Natural killer cell (primary cell): ENCODE measurements at regions not wholly inside any gene's neighbourhood (a gene's known extent, or its start where the extent isn't known, plus 50 kb on each side); places are given as distances from the start of the nearest gene placed in this dataset.

Experiments
- ATAC-seq, 3 donors: fragments of 150-1000 bp in 2 of 3; fragments of 200-7000 bp in 1 of 3; cut with Tn5 transposase; 1 replicate in 1 of 3; 2 replicates in 2 of 3; pipeline ENCODE4 v1.10.0; 2021; ENCODE audit warnings: mild to moderate bottlenecking in 2 of 3, moderate library complexity in 2 of 3
- DNase-seq, 2 donors: peaks; one replicate each; pipeline versions ENCODE4 v3.0.0 to v3.0.0-alpha.2; 2013 to 2021; ENCODE audit warnings: mixed read lengths in 1 of 2
- H3K27ac ChIP-seq: one replicate; pipeline ENCODE4 v1.5.1; 2013; ENCODE audit warnings: mild to moderate bottlenecking, low read length
- H3K27me3 ChIP-seq: one replicate; pipeline ENCODE4 v1.6.1; 2013; ENCODE audit warnings: low read length; ENCODE audit not compliant: control insufficient read depth, insufficient read depth
- H3K36me3 ChIP-seq: one replicate; pipeline ENCODE4 v1.6.1; 2013; ENCODE audit warnings: low read length; ENCODE audit not compliant: control insufficient read depth, insufficient read depth
- H3K4me1 ChIP-seq: one replicate; pipeline ENCODE4 v1.6.1; 2013; ENCODE audit warnings: low read length; ENCODE audit not compliant: control insufficient read depth, insufficient read depth
- H3K4me3 ChIP-seq: one replicate; pipeline ENCODE4 v1.5.1; 2013; ENCODE audit warnings: low read length
- H3K9me3 ChIP-seq: one replicate; pipeline ENCODE4 v1.6.1; 2013; ENCODE audit warnings: low read length; ENCODE audit not compliant: control insufficient read depth, insufficient read depth
- H3K27ac Mint-ChIP-seq, 2 donors: one replicate each; pipeline ENCODE4 v1.8.0; 2022; ENCODE audit warnings: mild to moderate bottlenecking in 2 of 2, mixed read lengths in 2 of 2, moderate library complexity in 1 of 2
- H3K27me3 Mint-ChIP-seq, 2 donors: one replicate each; pipeline ENCODE4 v1.8.0; 2022; ENCODE audit warnings: low read depth in 2 of 2, mixed read lengths in 2 of 2
- H3K36me3 Mint-ChIP-seq: one replicate; pipeline ENCODE4 v1.8.0; 2022; ENCODE audit warnings: mixed read lengths
- H3K4me1 Mint-ChIP-seq, 2 donors: one replicate each; pipeline ENCODE4 v1.8.0; 2022; ENCODE audit warnings: mixed read lengths in 2 of 2
- H3K4me3 Mint-ChIP-seq: one replicate; pipeline ENCODE4 v1.8.0; 2022; ENCODE audit warnings: mild to moderate bottlenecking, moderate library complexity, mixed read lengths
- H3K9me3 Mint-ChIP-seq, 2 donors: one replicate each; pipeline ENCODE4 v1.8.0; 2022; ENCODE audit warnings: mixed read lengths in 2 of 2
- WGBS: methylation state at CpG from one replicate; pipeline ENCODE4 v1.1.7; 2013; ENCODE audit warnings: missing lambda C conversion rate; ENCODE audit not compliant: insufficient coverage; 5-methylcytosine and 5-hydroxymethylcytosine counted together
- intact Hi-C: fragments of 100-400 bp; cut with micrococcal nuclease; formaldehyde crosslinking; loops from one replicate; pipeline ENCODE4 v1.14.2; 2022
- TF ChIP-seq, protein P1 (sequence below): fragments of 200-600 bp; IDR thresholded peaks from one replicate; pipeline ENCODE4 v1.8.0; 2022; ENCODE audit warnings: antibody characterized with exemption

GRCh38 chr2:198309673-198310280 is 505.4 kb downstream of the PLCL1 start:
- 5% methylated on average over 8 of the region's 8 CpGs for WGBS

DNA sequence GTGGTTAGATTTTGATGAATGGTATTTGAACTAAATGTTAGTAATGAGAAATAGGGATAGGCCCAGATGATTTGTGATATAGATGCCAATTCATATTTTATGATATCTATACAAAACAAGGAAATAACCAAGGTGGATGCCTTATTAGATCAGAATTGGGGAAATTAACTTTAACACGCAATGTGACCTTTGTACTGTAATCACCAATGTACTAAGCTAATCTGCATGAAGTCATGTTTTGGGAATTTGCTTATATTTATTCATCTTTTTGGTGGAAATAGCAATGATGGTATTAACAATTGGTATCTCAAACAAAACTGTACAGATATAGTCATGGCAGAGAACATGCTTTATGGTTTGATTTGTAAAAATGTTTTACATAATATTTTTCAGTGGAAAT is 504.7 kb downstream of the PLCL1 start:
- no peak overlapping the region for H3K4me3 Mint-ChIP-seq
- no peaks in the 10 kb centered on the region for H3K4me1 Mint-ChIP-seq
- no peaks in the 10 kb centered on the region for H3K36me3 ChIP-seq
- H3K27ac Mint-ChIP-seq: no peak overlapping the region
- H3K27me3 Mint-ChIP-seq: peaks cover 12 to 17% of the 10 kb centered on the region in 2 donors
- H3K4me3 ChIP-seq: no peak overlapping the region
- intact Hi-C loops: no loop called here
- H3K27me3 ChIP-seq: peaks cover under 1% of the 10 kb centered on the region
- no peak for DNase-seq
- no CpG with 5 or more reads among the region's 1 CpG for WGBS
- no peaks in the 10 kb centered on the region for H3K9me3 Mint-ChIP-seq
- no peaks in the 10 kb centered on the region for H3K4me1 ChIP-seq
- H3K9me3 ChIP-seq: no peaks in the 10 kb centered on the region
- no peak overlapping the region for H3K27ac ChIP-seq
- no peak for ATAC-seq
- TF ChIP-seq, protein P1, sequence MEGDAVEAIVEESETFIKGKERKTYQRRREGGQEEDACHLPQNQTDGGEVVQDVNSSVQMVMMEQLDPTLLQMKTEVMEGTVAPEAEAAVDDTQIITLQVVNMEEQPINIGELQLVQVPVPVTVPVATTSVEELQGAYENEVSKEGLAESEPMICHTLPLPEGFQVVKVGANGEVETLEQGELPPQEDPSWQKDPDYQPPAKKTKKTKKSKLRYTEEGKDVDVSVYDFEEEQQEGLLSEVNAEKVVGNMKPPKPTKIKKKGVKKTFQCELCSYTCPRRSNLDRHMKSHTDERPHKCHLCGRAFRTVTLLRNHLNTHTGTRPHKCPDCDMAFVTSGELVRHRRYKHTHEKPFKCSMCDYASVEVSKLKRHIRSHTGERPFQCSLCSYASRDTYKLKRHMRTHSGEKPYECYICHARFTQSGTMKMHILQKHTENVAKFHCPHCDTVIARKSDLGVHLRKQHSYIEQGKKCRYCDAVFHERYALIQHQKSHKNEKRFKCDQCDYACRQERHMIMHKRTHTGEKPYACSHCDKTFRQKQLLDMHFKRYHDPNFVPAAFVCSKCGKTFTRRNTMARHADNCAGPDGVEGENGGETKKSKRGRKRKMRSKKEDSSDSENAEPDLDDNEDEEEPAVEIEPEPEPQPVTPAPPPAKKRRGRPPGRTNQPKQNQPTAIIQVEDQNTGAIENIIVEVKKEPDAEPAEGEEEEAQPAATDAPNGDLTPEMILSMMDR: no peak
- no peaks in the 10 kb centered on the region for H3K36me3 Mint-ChIP-seq

More at GRCh38 chr2:198309673-198310280, 505.4 kb downstream of the PLCL1 start:
- Histone ChIP-seq H3K4me3 (no peak overlapping the region), H3K27me3 (peaks cover 4% of the 10 kb centered on the region), H3K9me3 (no peaks in the 10 kb centered on the region), H3K36me3 (no peaks in the 10 kb centered on the region), H3K4me1 (no peaks in the 10 kb centered on the region), H3K27ac (no peak overlapping the region)
- Mint-ChIP-seq H3K27me3 (peaks cover 14 to 21% of the 10 kb centered on the region in 2 donors), H3K9me3 (no peaks in the 10 kb centered on the region), H3K27ac (no peak overlapping the region), H3K36me3 (no peaks in the 10 kb centered on the region), H3K4me1 (no peaks in the 10 kb centered on the region), H3K4me3 (no peak overlapping the region)
- intact Hi-C loops: no loop called here
- peak in 1 of 2 donors; percentile 79 for DNase-seq
- ATAC-seq: peak in 2 of 3 donors; percentile 54 to 57
- TF ChIP-seq, protein P1: peak; percentile 89

DNA sequence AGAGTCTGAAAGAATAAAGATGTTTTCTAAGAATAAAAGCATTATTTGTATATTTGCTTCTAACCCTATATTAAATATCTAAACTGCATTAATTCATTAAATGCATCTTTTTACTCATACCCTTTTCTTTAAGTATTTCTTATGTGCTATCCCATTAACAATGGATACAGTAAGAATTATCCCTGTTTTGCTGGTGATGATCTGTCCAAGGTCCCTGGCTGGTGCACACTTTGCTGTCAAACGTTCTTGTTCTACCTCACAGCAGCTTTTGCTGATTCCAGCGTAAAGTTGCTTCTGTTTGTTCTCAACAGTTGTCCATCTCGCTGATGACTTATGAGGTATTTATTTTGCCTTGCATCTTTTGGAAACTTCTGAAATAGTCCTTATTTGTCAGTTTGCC is 504.0 kb downstream of the PLCL1 start:
- intact Hi-C loops: no loop called here
- no peak overlapping the region for H3K4me3 ChIP-seq
- Mint-ChIP-seq H3K36me3 (no peaks in the 10 kb centered on the region), H3K9me3 (no peaks in the 10 kb centered on the region), H3K4me3 (no peak overlapping the region), H3K27ac (no peak overlapping the region), H3K4me1 (no peaks in the 10 kb centered on the region), H3K27me3 (peaks cover 7 to 10% of the 10 kb centered on the region in 2 donors)
- H3K9me3 ChIP-seq: no peaks in the 10 kb centered on the region
- no peaks in the 10 kb centered on the region for H3K27me3 ChIP-seq
- 85% methylated on average over 3 of the region's 3 CpGs for WGBS
- ATAC-seq (no peak), DNase-seq (no peak)
- no peaks in the 10 kb centered on the region for H3K4me1 ChIP-seq
- no peak overlapping the region for H3K27ac ChIP-seq
- H3K36me3 ChIP-seq: no peaks in the 10 kb centered on the region
- TF ChIP-seq, protein P1: no peak

DNA sequence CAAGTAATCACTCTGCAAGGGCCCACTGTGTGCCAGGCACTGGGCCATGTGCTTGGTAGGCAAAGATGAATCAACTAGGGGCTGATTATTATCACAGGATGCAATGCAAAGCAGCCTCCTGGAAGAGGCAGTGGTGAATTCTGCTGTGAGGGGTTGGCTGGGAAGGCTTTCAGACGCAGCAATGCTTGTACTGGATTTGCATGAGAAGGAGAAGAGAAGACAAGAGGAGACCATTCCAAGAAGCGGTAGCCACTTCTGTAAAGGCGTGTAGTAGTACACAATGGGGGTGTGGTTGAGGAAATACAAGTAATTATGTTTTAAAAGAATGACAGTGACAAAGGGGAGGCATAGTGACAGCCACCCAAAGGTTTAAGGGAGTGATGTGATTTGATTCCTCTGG is 502.7 kb downstream of the PLCL1 start:
- Histone ChIP-seq H3K4me3 (no peak overlapping the region), H3K27me3 (no peaks in the 10 kb centered on the region), H3K4me1 (no peaks in the 10 kb centered on the region), H3K9me3 (no peaks in the 10 kb centered on the region), H3K36me3 (no peaks in the 10 kb centered on the region), H3K27ac (no peak overlapping the region)
- Mint-ChIP-seq H3K27ac (no peak overlapping the region), H3K9me3 (no peaks in the 10 kb centered on the region), H3K4me1 (no peaks in the 10 kb centered on the region), H3K4me3 (no peak overlapping the region), H3K27me3 (peaks cover 5 to 10% of the 10 kb centered on the region in 2 donors), H3K36me3 (no peaks in the 10 kb centered on the region)
- DNase-seq (no peak), ATAC-seq (no peak)
- intact Hi-C loops: no loop called here
- 86% methylated on average over 3 of the region's 3 CpGs for WGBS
- TF ChIP-seq, protein P1: no peak
